ENCODE measurements at regions not wholly inside any gene's neighbourhood (a gene's known extent, or its start where the extent isn't known, plus 50 kb on each side); places are given as distances from the start of the nearest gene placed in this dataset.

GRCh38 chr18:22503803-22504202, 86.1 kb upstream of the CTAGE1 start:
- TF ChIP-seq CTCF (IDR thresholded peaks at IDR 0.05; ENCODE audit: low read depth, low read length) (no peak), MAX (IDR thresholded peaks at IDR 0.05; ENCODE audit: low read depth, low read length) (no peak), POLR2A (IDR thresholded peaks at IDR 0.05; ENCODE audit: extremely low read depth, insufficient read length) (no peak), MYC (IDR thresholded peaks at IDR 0.05; ENCODE audit: low read depth, low read length) (no peak)
